OCI-LY3 (cell line): ENCODE measurements at regions not wholly inside any gene's neighbourhood (a gene's known extent, or its start where the extent isn't known, plus 50 kb on each side); places are given as distances from the start of the nearest gene placed in this dataset.

Experiments used
- EZH2phosphoT487 ChIP-seq: fragments of 200-600 bp; shearing (Covaris generic); IDR thresholded peaks from 2 replicates; pipeline ENCODE4 v1.6.1; 2018; ENCODE audit warnings: antibody characterized with exemption, mixed run types, low read depth
- TF ChIP-seq, protein P1 (sequence below): fragments of 200-600, 300-600 bp; sonication (generic); IDR thresholded peaks from 2 replicates; pipeline ENCODE4 v1.5.1; 2014; ENCODE audit warnings: antibody characterized with exemption, low read length, low read depth

DNA sequence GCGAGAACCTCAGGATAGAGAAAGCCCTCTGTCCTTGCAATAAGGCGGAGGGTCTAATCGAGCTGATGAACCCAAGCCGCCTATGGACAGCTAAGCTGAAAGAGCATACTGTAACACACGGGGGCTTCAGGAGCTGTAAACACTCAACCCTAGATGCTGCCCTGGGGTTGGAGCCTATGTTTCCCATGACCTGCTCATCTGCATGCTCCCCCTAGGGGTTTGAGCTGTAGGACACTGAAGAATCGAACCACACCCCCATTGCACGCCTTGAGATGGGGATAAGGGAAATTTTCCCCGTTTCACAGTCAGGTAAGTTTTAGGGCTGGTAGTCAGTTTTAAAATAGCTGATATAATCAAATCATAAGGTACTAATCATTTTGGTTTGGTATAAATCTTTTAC lies 675.6 kb upstream of the CDH8 start:
- TF ChIP-seq EZH2phosphoT487 = no peak
- TF ChIP-seq, protein P1, sequence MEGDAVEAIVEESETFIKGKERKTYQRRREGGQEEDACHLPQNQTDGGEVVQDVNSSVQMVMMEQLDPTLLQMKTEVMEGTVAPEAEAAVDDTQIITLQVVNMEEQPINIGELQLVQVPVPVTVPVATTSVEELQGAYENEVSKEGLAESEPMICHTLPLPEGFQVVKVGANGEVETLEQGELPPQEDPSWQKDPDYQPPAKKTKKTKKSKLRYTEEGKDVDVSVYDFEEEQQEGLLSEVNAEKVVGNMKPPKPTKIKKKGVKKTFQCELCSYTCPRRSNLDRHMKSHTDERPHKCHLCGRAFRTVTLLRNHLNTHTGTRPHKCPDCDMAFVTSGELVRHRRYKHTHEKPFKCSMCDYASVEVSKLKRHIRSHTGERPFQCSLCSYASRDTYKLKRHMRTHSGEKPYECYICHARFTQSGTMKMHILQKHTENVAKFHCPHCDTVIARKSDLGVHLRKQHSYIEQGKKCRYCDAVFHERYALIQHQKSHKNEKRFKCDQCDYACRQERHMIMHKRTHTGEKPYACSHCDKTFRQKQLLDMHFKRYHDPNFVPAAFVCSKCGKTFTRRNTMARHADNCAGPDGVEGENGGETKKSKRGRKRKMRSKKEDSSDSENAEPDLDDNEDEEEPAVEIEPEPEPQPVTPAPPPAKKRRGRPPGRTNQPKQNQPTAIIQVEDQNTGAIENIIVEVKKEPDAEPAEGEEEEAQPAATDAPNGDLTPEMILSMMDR = no peak
